Heart left ventricle (tissue), 13 donors: ENCODE measurements at regions not wholly inside any gene's neighbourhood (a gene's known extent, or its start where the extent isn't known, plus 50 kb on each side); places are given as distances from the start of the nearest gene placed in this dataset.

Source experiments
- CTCF ChIP-seq, 12 donors: fragments of 200-600 bp; sonication (generic) in 4 of 12; IDR thresholded peaks; one replicate each; pipeline versions ENCODE4 v1.5.0 to v1.8.0; 2018 to 2022; ENCODE audit warnings: antibody characterized with exemption in 12 of 12, mild to moderate bottlenecking in 5 of 12
- POLR2A ChIP-seq, 2 donors: fragments of 450-650 bp; IDR thresholded peaks; one replicate each; pipeline ENCODE4 v1.6.1; 2017; ENCODE audit warnings: antibody characterized with exemption in 2 of 2, mild to moderate bottlenecking in 2 of 2, moderate library complexity in 2 of 2
- donor health status: ischemic (EF 13 %, LVEDD 7.1; RV severe dilation, severe dysfunction).
- donor health status: DM: no; HTN: yes; CAD: no.
- donor health status: DM: no; HTN: no; CAD: no.
- donor health status: ischemic (EF 25% LVEDD 6.9; RV normal size, moderate dysfunction).
- donor health status: ischemic (EF 25% LVEDD 5.7; RV mildly dilated, moderate dysfunction).
- donor health status: ischemic (EF 35%, LVEDD 5.7; RV mildly dilated, moderate dysfunction).
- donor health status: nonischemic (EF 11% LVEDD 7.7; RV severe dilation, severe dysfunction).
- donor health status: DM: yes; HTN: yes; CAD: no.
- donor health status: PGD.
- donor health status: ischemic (EF 29% LVEDD 5.4; RV normal size, mild dysfunction).
- donor health status: nonischemic (EF 23%, LVEDD 6.1; RV moderate dilation, normal function).

- TF ChIP-seq CTCF (IDR thresholded peaks at IDR 0.05): no peak
- no peak for TF ChIP-seq POLR2A (IDR thresholded peaks at IDR 0.05)
Measured at GRCh38 chr6:112485827-112486212, 138.7 kb downstream of the RFPL4B start.
